GM18498 (cell line): ENCODE measurements at regions not wholly inside any gene's neighbourhood (a gene's known extent, or its start where the extent isn't known, plus 50 kb on each side); places are given as distances from the start of the nearest gene placed in this dataset.

ENCODE experiments used
- ATAC-seq: cut with Tn5 transposase; IDR thresholded peaks from one replicate; pipeline ENCODE4 v1.9.1; 2021; ENCODE audit warnings: mild to moderate bottlenecking, moderate library complexity; ENCODE audit not compliant: unreplicated experiment

- ATAC-seq: no peak
These were observed 138.1 kb upstream of the CHST15 start for GRCh38 chr10:124231168-124232155.

GRCh38 chr10:124230635-124231167 lies 137.3 kb upstream of the CHST15 start:
- ATAC-seq: no peak

- ATAC-seq: no peak
These were observed 136.7 kb upstream of the CHST15 start for GRCh38 chr10:124229989-124230634.

GRCh38 chr10:124229201-124229988 lies 136.0 kb upstream of the CHST15 start:
- no peak for ATAC-seq

- ATAC-seq: no peak
These were observed 135.1 kb upstream of the CHST15 start for GRCh38 chr10:124228471-124228870.

GRCh38 chr10:124227988-124228387 lies 134.6 kb upstream of the CHST15 start:
- no peak for ATAC-seq

GRCh38 chr10:124227055-124227975 lies 133.9 kb upstream of the CHST15 start:
- no peak for ATAC-seq

- ATAC-seq: no peak
These were observed 133.1 kb upstream of the CHST15 start for GRCh38 chr10:124226271-124227054.

- ATAC-seq: no peak
These were observed 132.3 kb upstream of the CHST15 start for GRCh38 chr10:124225467-124226270.

GRCh38 chr10:124225029-124225466 lies 131.7 kb upstream of the CHST15 start:
- no peak for ATAC-seq

GRCh38 chr10:124224331-124225028 lies 131.1 kb upstream of the CHST15 start:
- no peak for ATAC-seq

- no peak for ATAC-seq
These were observed 130.3 kb upstream of the CHST15 start for GRCh38 chr10:124223711-124224085.

GRCh38 chr10:124222988-124223710 lies 129.8 kb upstream of the CHST15 start:
- ATAC-seq: no peak

GRCh38 chr10:124222318-124222987 lies 129.1 kb upstream of the CHST15 start:
- ATAC-seq: no peak

- peak; percentile 68 for ATAC-seq
These were observed 128.2 kb upstream of the CHST15 start for GRCh38 chr10:124221356-124222317.
